ENCODE measurements at regions not wholly inside any gene's neighbourhood (a gene's known extent, or its start where the extent isn't known, plus 50 kb on each side); places are given as distances from the start of the nearest gene placed in this dataset.
"Not testable (repeated sequence)": the region's sequence is repeated elsewhere in the genome, so short reads cannot be mapped to it uniquely, and the experiment has no call there.

GRCh38 chr7:150193866-150194265, 129.3 kb upstream of the LRRC61 start:
- DNase-seq (ENCODE audit: low spot score): not testable (repeated sequence)

Small RNA genes in the stretch of these regions (small RNA-seq; reads per million reads assigned to genes)
- 0 reads per million in 2 experiments for gene AC092666.2

All from SK-N-DZ (cell line).